ENCODE measurements at regions not wholly inside any gene's neighbourhood (a gene's known extent, or its start where the extent isn't known, plus 50 kb on each side); places are given as distances from the start of the nearest gene placed in this dataset.

- no peaks in the 10 kb centered on the region for H3K9me2 ChIP-seq (ENCODE audit: low read depth, low read length)
- no peaks in the 10 kb centered on the region for H3K4me1 ChIP-seq (ENCODE audit: insufficient read depth, low read length, severe bottlenecking)
- no peaks in the 10 kb centered on the region for H3F3A ChIP-seq (ENCODE audit: insufficient read depth, low read length)
- no peaks in the 10 kb centered on the region for H3K79me2 ChIP-seq (ENCODE audit: insufficient read depth, low read length)
- no peak overlapping the region for H3K27ac ChIP-seq (ENCODE audit: low read depth, low read length, poor library complexity, severe bottlenecking)
- H4K20me1 ChIP-seq (ENCODE audit: insufficient read depth, low read length) = no peaks in the 10 kb centered on the region
- H3K9me3 ChIP-seq (ENCODE audit: low read length) = no peaks in the 10 kb centered on the region
- no peak overlapping the region for H3K4me2 ChIP-seq (ENCODE audit: low read length)
- no peak overlapping the region for H3K4me3 ChIP-seq (ENCODE audit: low read depth, low read length, poor library complexity, severe bottlenecking)
- TF ChIP-seq CTCF (IDR thresholded peaks at IDR 0.05; ENCODE audit: low read length) (no peak), EZH2 (IDR thresholded peaks at IDR 0.05; ENCODE audit: borderline replicate concordance, low read length) (no peak)
- H3K36me3 ChIP-seq (ENCODE audit: insufficient read depth, low read length) = no peaks in the 10 kb centered on the region
- H3K9ac ChIP-seq (ENCODE audit: low read length) = no peak overlapping the region
- H2AFZ ChIP-seq (ENCODE audit: low read length) = no peak overlapping the region
- no peaks in the 10 kb centered on the region for H3K27me3 ChIP-seq (ENCODE audit: insufficient read depth, low read length)
These were observed 105.2 kb upstream of the MGMT start for GRCh38 chr10:129361676-129362376.

DNA sequence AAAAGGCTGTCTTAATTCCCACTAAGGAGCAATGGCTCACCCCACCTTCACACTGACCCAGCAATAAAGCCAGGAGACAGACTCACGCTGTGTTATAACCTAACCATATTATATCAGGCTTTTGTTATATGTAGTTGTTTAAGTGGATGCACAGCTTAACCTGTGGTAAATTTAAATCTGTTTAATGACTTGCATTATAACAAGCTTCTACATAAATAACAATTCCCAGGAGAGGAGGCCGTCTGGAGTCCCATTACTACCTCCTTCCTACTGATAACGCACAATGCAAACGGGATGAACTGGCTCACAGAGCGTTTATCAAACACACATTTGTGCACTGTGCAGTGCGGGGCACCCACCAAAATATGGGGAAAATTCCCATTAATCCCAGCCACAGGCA is 102.1 kb upstream of the MGMT start:
- H3K4me1 ChIP-seq (ENCODE audit: insufficient read depth, low read length, severe bottlenecking) = no peaks in the 10 kb centered on the region
- no peaks in the 10 kb centered on the region for H3K27me3 ChIP-seq (ENCODE audit: insufficient read depth, low read length)
- H3K9me3 ChIP-seq (ENCODE audit: low read length) = no peaks in the 10 kb centered on the region
- H3F3A ChIP-seq (ENCODE audit: insufficient read depth, low read length) = no peaks in the 10 kb centered on the region
- H4K20me1 ChIP-seq (ENCODE audit: insufficient read depth, low read length) = no peaks in the 10 kb centered on the region
- no peaks in the 10 kb centered on the region for H3K9me2 ChIP-seq (ENCODE audit: low read depth, low read length)
- H2AFZ ChIP-seq (ENCODE audit: low read length) = no peak overlapping the region
- H3K27ac ChIP-seq (ENCODE audit: low read depth, low read length, poor library complexity, severe bottlenecking) = no peak overlapping the region
- H3K9ac ChIP-seq (ENCODE audit: low read length) = no peak overlapping the region
- TF ChIP-seq EZH2 (IDR thresholded peaks at IDR 0.05; ENCODE audit: borderline replicate concordance, low read length) (no peak), CTCF (IDR thresholded peaks at IDR 0.05; ENCODE audit: low read length) (no peak)
- no peaks in the 10 kb centered on the region for H3K36me3 ChIP-seq (ENCODE audit: insufficient read depth, low read length)
- H3K4me2 ChIP-seq (ENCODE audit: low read length) = no peak overlapping the region
- no peak overlapping the region for H3K4me3 ChIP-seq (ENCODE audit: low read depth, low read length, poor library complexity, severe bottlenecking)
- H3K79me2 ChIP-seq (ENCODE audit: insufficient read depth, low read length) = no peaks in the 10 kb centered on the region

GRCh38 chr10:129365767-129366402 is 101.2 kb upstream of the MGMT start:
- Histone ChIP-seq H3K79me2 (ENCODE audit: insufficient read depth, low read length) (no peaks in the 10 kb centered on the region), H2AFZ (ENCODE audit: low read length) (no peak overlapping the region), H3K27me3 (ENCODE audit: insufficient read depth, low read length) (no peaks in the 10 kb centered on the region), H3K27ac (ENCODE audit: low read depth, low read length, poor library complexity, severe bottlenecking) (no peak overlapping the region), H3K9ac (ENCODE audit: low read length) (no peak overlapping the region), H4K20me1 (ENCODE audit: insufficient read depth, low read length) (no peaks in the 10 kb centered on the region), H3K9me3 (ENCODE audit: low read length) (no peaks in the 10 kb centered on the region), H3K9me2 (ENCODE audit: low read depth, low read length) (no peaks in the 10 kb centered on the region), H3K4me1 (ENCODE audit: insufficient read depth, low read length, severe bottlenecking) (no peaks in the 10 kb centered on the region), H3F3A (ENCODE audit: insufficient read depth, low read length) (no peaks in the 10 kb centered on the region), H3K4me3 (ENCODE audit: low read depth, low read length, poor library complexity, severe bottlenecking) (no peak overlapping the region), H3K4me2 (ENCODE audit: low read length) (no peak overlapping the region), H3K36me3 (ENCODE audit: insufficient read depth, low read length) (no peaks in the 10 kb centered on the region)
- TF ChIP-seq EZH2 (IDR thresholded peaks at IDR 0.05; ENCODE audit: borderline replicate concordance, low read length) = no peak
- no peak for TF ChIP-seq CTCF (IDR thresholded peaks at IDR 0.05; ENCODE audit: low read length)
